Cardiac muscle cell (in vitro differentiated cells and primary cell): ENCODE measurements at regions not wholly inside any gene's neighbourhood (a gene's known extent, or its start where the extent isn't known, plus 50 kb on each side); places are given as distances from the start of the nearest gene placed in this dataset.

Experiments used
- DNase-seq, 2 donors: peaks; one replicate each; pipeline versions ENCODE4 v3.0.0 to v3.0.0-alpha.2; 2010 to 2017; ENCODE audit warnings: low read depth in 1 of 2, low spot score in 1 of 2
- H3K27ac ChIP-seq: fragments of 200-600 bp; sonication (generic); 2 replicates; pipeline ENCODE4 v1.5.1; 2016
- H3K27me3 ChIP-seq: fragments of 200-600 bp; sonication (generic); 2 replicates; pipeline ENCODE4 v1.6.0; 2016; ENCODE audit warnings: control low read depth
- H3K36me3 ChIP-seq: fragments of 200-600 bp; sonication (generic); 2 replicates; pipeline ENCODE4 v1.5.1; 2016; ENCODE audit warnings: control low read depth
- H3K4me1 ChIP-seq: fragments of 200-600 bp; sonication (generic); 2 replicates; pipeline ENCODE4 v1.8.1; 2017; ENCODE audit warnings: low read depth, mild to moderate bottlenecking, mixed run types
- H3K4me3 ChIP-seq: fragments of 200-600 bp; sonication (generic); 2 replicates; pipeline ENCODE4 v1.5.1; 2016; ENCODE audit warnings: mild to moderate bottlenecking
- H3K9me3 ChIP-seq: fragments of 200-600 bp; sonication (generic); 2 replicates; pipeline ENCODE4 v1.5.1; 2017; ENCODE audit warnings: low read depth, mild to moderate bottlenecking, control low read depth
- CTCF ChIP-seq: IDR thresholded peaks from 2 replicates; pipeline ENCODE4 v1.5.1; 2012; ENCODE audit warnings: low read depth, mild to moderate bottlenecking, low read length

GRCh38 chr15:53106505-53107286 lies 316.6 kb upstream of the ONECUT1 start:
- no peak for TF ChIP-seq CTCF
- H3K27me3 ChIP-seq = no peaks in the 10 kb centered on the region
- no peaks in the 10 kb centered on the region for H3K9me3 ChIP-seq
- H3K4me3 ChIP-seq = no peak overlapping the region
- peaks cover 27% of the 10 kb centered on the region for H3K4me1 ChIP-seq
- DNase-seq = peak in 1 of 2 donors; percentile 49
- H3K36me3 ChIP-seq = no peaks in the 10 kb centered on the region
- no peak overlapping the region for H3K27ac ChIP-seq

GRCh38 chr15:53102483-53102882 lies 312.3 kb upstream of the ONECUT1 start:
- Histone ChIP-seq H3K4me3 (no peak overlapping the region), H3K36me3 (no peaks in the 10 kb centered on the region), H3K4me1 (peaks cover 13% of the 10 kb centered on the region), H3K27ac (no peak overlapping the region), H3K9me3 (no peaks in the 10 kb centered on the region), H3K27me3 (no peaks in the 10 kb centered on the region)
- no peak for DNase-seq
- no peak for TF ChIP-seq CTCF

GRCh38 chr15:53080484-53080883 lies 290.3 kb upstream of the ONECUT1 start:
- Histone ChIP-seq H3K9me3 (no peaks in the 10 kb centered on the region), H3K27ac (no peak overlapping the region), H3K4me3 (no peak overlapping the region), H3K36me3 (no peaks in the 10 kb centered on the region), H3K27me3 (no peaks in the 10 kb centered on the region), H3K4me1 (no peaks in the 10 kb centered on the region)
- no peak for DNase-seq
- no peak for TF ChIP-seq CTCF

GRCh38 chr15:53074221-53074620 lies 284.1 kb upstream of the ONECUT1 start:
- Histone ChIP-seq H3K9me3 (no peaks in the 10 kb centered on the region), H3K27ac (no peak overlapping the region), H3K4me3 (no peak overlapping the region), H3K4me1 (no peaks in the 10 kb centered on the region), H3K27me3 (no peaks in the 10 kb centered on the region), H3K36me3 (no peaks in the 10 kb centered on the region)
- no peak for TF ChIP-seq CTCF
- no peak for DNase-seq

GRCh38 chr15:53072077-53072476 lies 281.9 kb upstream of the ONECUT1 start:
- no peaks in the 10 kb centered on the region for H3K27me3 ChIP-seq

More at GRCh38 chr15:53072077-53072476, 281.9 kb upstream of the ONECUT1 start:
- DNase-seq = peak; percentile 9 to 96
- Histone ChIP-seq H3K27ac (no peak overlapping the region), H3K4me1 (no peaks in the 10 kb centered on the region), H3K4me3 (no peak overlapping the region), H3K36me3 (no peaks in the 10 kb centered on the region), H3K9me3 (no peaks in the 10 kb centered on the region)
- TF ChIP-seq CTCF = no peak
